Keratinocyte (primary cell): ENCODE measurements at regions not wholly inside any gene's neighbourhood (a gene's known extent, or its start where the extent isn't known, plus 50 kb on each side); places are given as distances from the start of the nearest gene placed in this dataset.
A peak's percentile ranks its signal among the peaks of the same experiment; 100 is the strongest.
"Not testable (repeated sequence)": the region's sequence is repeated elsewhere in the genome, so short reads cannot be mapped to it uniquely, and the experiment has no call there.

Experiments
- DNase-seq: peaks from one replicate; pipeline ENCODE4 v3.0.0-alpha.2; 2011; ENCODE audit warnings: low read depth, missing footprints, low spot score
- FAIRE-seq: peaks from 2 replicates; lab custom pipeline; 2011; peaks lifted over from hg19 to GRCh38; lab: Jason Lieb, UNC
- H2AFZ ChIP-seq: 2 replicates; pipeline ENCODE4 v1.6.0; 2012; ENCODE audit warnings: low read length, control low read depth, inconsistent platforms; ENCODE audit not compliant: control insufficient read depth
- H3K27ac ChIP-seq: 2 replicates; pipeline ENCODE4 v1.5.1; 2011; ENCODE audit warnings: low read length; ENCODE audit not compliant: control insufficient read depth, insufficient read depth
- H3K27me3 ChIP-seq: 3 replicates; pipeline ENCODE4 v1.6.0; 2011; ENCODE audit warnings: low read length; ENCODE audit not compliant: control insufficient read depth, insufficient read depth; ENCODE audit errors: extremely low read depth
- H3K36me3 ChIP-seq, 2 experiments: 2 replicates in 1 of 2; 3 replicates in 1 of 2; pipeline ENCODE4 v1.5.1; 2011; ENCODE audit warnings: low read length in 2 of 2, mild to moderate bottlenecking in 1 of 2; ENCODE audit not compliant: control insufficient read depth in 2 of 2, insufficient read depth in 2 of 2; ENCODE audit errors: extremely low read depth in 1 of 2
- H3K4me1 ChIP-seq: 3 replicates; pipeline ENCODE4 v1.5.1; 2011; ENCODE audit warnings: low read length; ENCODE audit not compliant: control insufficient read depth, insufficient read depth; ENCODE audit errors: extremely low read depth
- H3K4me2 ChIP-seq: 3 replicates; pipeline ENCODE4 v1.6.0; 2011; ENCODE audit warnings: low read depth, low read length; ENCODE audit not compliant: control insufficient read depth, insufficient read depth; ENCODE audit errors: extremely low read depth
- H3K4me3 ChIP-seq, 3 experiments: fragments of 200-600 bp in 1 of 3; sonication (generic) in 1 of 3; 2 replicates in 2 of 3; 3 replicates in 1 of 3; pipeline ENCODE4 v1.5.1; 2011 to 2016; ENCODE audit warnings: low read length in 3 of 3, mild to moderate bottlenecking in 3 of 3, control low read depth in 2 of 3, inconsistent platforms in 1 of 3, low read depth in 1 of 3, mixed read lengths in 1 of 3, mixed run types in 1 of 3, moderate library complexity in 1 of 3; ENCODE audit not compliant: control insufficient read depth in 2 of 3, insufficient read depth in 2 of 3; ENCODE audit errors: extremely low read depth in 1 of 3
- H3K79me2 ChIP-seq: 2 replicates; pipeline ENCODE4 v1.6.0; 2012; ENCODE audit warnings: low read length; ENCODE audit not compliant: control insufficient read depth, insufficient read depth
- H3K9ac ChIP-seq: 3 replicates; pipeline ENCODE4 v1.6.0; 2011; ENCODE audit warnings: low read length; ENCODE audit not compliant: control insufficient read depth, insufficient read depth; ENCODE audit errors: extremely low read depth
- H3K9me1 ChIP-seq: 3 replicates; pipeline ENCODE4 v1.6.0; 2011; ENCODE audit warnings: low read length; ENCODE audit not compliant: control insufficient read depth, insufficient read depth; ENCODE audit errors: extremely low read depth
- H3K9me3 ChIP-seq: 2 replicates; pipeline ENCODE4 v1.5.1; 2012; ENCODE audit warnings: low read depth, low read length; ENCODE audit not compliant: control insufficient read depth
- H4K20me1 ChIP-seq: 3 replicates; pipeline ENCODE4 v1.6.0; 2011; ENCODE audit warnings: low read length; ENCODE audit not compliant: control insufficient read depth, insufficient read depth; ENCODE audit errors: extremely low read depth
- EZH2 ChIP-seq: IDR thresholded peaks from one replicate; pipeline ENCODE4 v1.6.1; 2012; ENCODE audit warnings: inconsistent platforms, mild to moderate bottlenecking, low read length, moderate library complexity
- dilution Hi-C: fragments of 300-500 bp; cut with MboI; formaldehyde crosslinking; loops from one replicate; pipeline ENCODE4 v1.7.0; 2020; ENCODE audit warnings: low sequenced_read_pairs; ENCODE audit not compliant: extremely low pct_ligation_motif_present
- TF ChIP-seq, protein P1 (sequence below), 3 experiments: IDR thresholded peaks in 1 of 3; conservative IDR thresholded peaks in 1 of 3; optimal IDR thresholded peaks in 1 of 3; 2 replicates in 2 of 3; 3 replicates in 1 of 3; pipeline versions ENCODE3 to v1.5.1; 2011; ENCODE audit warnings: low read length in 3 of 3, mild to moderate bottlenecking in 3 of 3, moderate library complexity in 2 of 3, control low read depth in 1 of 3, inconsistent platforms in 1 of 3; ENCODE audit not compliant: insufficient read depth in 2 of 3; ENCODE audit errors: extremely low read depth in 1 of 3

- FAIRE-seq (no peak), DNase-seq (no peak)
- H3K79me2 ChIP-seq = no peaks in the 10 kb centered on the region
- peak overlapping the region; percentile 57 for H2AFZ ChIP-seq
- no peaks in the 10 kb centered on the region for H3K9me3 ChIP-seq
- H3K4me1 ChIP-seq = no peaks in the 10 kb centered on the region
- H3K9me1 ChIP-seq = no peaks in the 10 kb centered on the region
- no peaks in the 10 kb centered on the region for H3K27me3 ChIP-seq
- no peak overlapping the region for H3K4me3 ChIP-seq
- peak overlapping the region; percentile 7 for H3K4me2 ChIP-seq
- no peaks in the 10 kb centered on the region for H3K36me3 ChIP-seq
- no peak for TF ChIP-seq EZH2
- TF ChIP-seq, protein P1, sequence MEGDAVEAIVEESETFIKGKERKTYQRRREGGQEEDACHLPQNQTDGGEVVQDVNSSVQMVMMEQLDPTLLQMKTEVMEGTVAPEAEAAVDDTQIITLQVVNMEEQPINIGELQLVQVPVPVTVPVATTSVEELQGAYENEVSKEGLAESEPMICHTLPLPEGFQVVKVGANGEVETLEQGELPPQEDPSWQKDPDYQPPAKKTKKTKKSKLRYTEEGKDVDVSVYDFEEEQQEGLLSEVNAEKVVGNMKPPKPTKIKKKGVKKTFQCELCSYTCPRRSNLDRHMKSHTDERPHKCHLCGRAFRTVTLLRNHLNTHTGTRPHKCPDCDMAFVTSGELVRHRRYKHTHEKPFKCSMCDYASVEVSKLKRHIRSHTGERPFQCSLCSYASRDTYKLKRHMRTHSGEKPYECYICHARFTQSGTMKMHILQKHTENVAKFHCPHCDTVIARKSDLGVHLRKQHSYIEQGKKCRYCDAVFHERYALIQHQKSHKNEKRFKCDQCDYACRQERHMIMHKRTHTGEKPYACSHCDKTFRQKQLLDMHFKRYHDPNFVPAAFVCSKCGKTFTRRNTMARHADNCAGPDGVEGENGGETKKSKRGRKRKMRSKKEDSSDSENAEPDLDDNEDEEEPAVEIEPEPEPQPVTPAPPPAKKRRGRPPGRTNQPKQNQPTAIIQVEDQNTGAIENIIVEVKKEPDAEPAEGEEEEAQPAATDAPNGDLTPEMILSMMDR (optimal IDR thresholded peaks at IDR 0.05 in 1 of 3, IDR thresholded peaks at IDR 0.05 in 1 of 3, conservative IDR thresholded peaks at IDR 0.05 in 1 of 3; ENCODE audit: extremely low read depth in 1 of 3, insufficient read depth in 2 of 3, low read length in 3 of 3) = no peak
- no peak overlapping the region for H3K27ac ChIP-seq
- no peak overlapping the region for H3K9ac ChIP-seq
- no peaks in the 10 kb centered on the region for H4K20me1 ChIP-seq
- dilution Hi-C loops = no loop called here
Measured at GRCh38 chr6:141513830-141514229, 618.9 kb upstream of the GJE1 start.

GRCh38 chr6:141510803-141511202 is 621.9 kb upstream of the GJE1 start:
- no peaks in the 10 kb centered on the region for H3K27me3 ChIP-seq
- no peaks in the 10 kb centered on the region for H3K79me2 ChIP-seq
- H3K9me1 ChIP-seq = no peaks in the 10 kb centered on the region
- H3K9me3 ChIP-seq = peaks cover 2% of the 10 kb centered on the region
- DNase-seq (no peak), FAIRE-seq (no peak)
- dilution Hi-C loops = no loop called here
- H3K36me3 ChIP-seq = no peaks in the 10 kb centered on the region
- H3K4me2 ChIP-seq = no peak overlapping the region
- H3K9ac ChIP-seq = no peak overlapping the region
- H2AFZ ChIP-seq = no peak overlapping the region
- H3K4me3 ChIP-seq = no peak overlapping the region
- TF ChIP-seq, protein P1 (optimal IDR thresholded peaks at IDR 0.05 in 1 of 3, IDR thresholded peaks at IDR 0.05 in 1 of 3, conservative IDR thresholded peaks at IDR 0.05 in 1 of 3; ENCODE audit: extremely low read depth in 1 of 3, insufficient read depth in 2 of 3, low read length in 3 of 3) = no peak
- TF ChIP-seq EZH2 = no peak
- no peaks in the 10 kb centered on the region for H4K20me1 ChIP-seq
- H3K27ac ChIP-seq = no peak overlapping the region
- no peaks in the 10 kb centered on the region for H3K4me1 ChIP-seq

DNA sequence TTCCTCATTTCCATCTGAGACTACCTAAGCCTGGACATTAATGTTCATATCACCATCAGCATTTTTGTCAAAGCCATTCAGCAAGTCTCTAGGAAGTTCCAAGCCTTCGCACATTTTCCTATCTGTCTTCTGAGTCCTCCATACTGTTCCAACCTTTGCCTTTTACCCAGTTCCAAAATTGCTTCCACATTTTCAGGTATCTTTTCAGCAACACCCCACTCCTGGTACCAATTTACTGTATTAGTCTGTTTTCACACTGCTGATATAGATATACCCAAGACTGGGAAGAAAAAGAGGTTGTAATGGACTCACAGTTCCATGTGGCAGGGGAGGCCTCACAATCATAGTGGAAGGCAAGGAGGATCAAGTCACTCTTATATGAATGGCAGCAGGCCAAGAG is 626.7 kb upstream of the GJE1 start:
- H3K9me3 ChIP-seq, H3K4me2 ChIP-seq, H3K79me2 ChIP-seq, DNase-seq, H2AFZ ChIP-seq, H3K27me3 ChIP-seq, H3K4me1 ChIP-seq, H3K36me3 ChIP-seq, H3K27ac ChIP-seq, H3K9me1 ChIP-seq, dilution Hi-C loops, H4K20me1 ChIP-seq, H3K9ac ChIP-seq, H3K4me3 ChIP-seq, FAIRE-seq: not testable (repeated sequence)

GRCh38 chr6:141504318-141504717 is 628.4 kb upstream of the GJE1 start:
- DNase-seq, H3K36me3 ChIP-seq, H3K9me1 ChIP-seq, H3K4me1 ChIP-seq, H3K27ac ChIP-seq, FAIRE-seq, dilution Hi-C loops, H3K4me2 ChIP-seq, H3K79me2 ChIP-seq, H4K20me1 ChIP-seq, H2AFZ ChIP-seq, H3K4me3 ChIP-seq, H3K9ac ChIP-seq, H3K27me3 ChIP-seq, H3K9me3 ChIP-seq: not testable (repeated sequence)
